GM21723 (cell line): ENCODE measurements at regions not wholly inside any gene's neighbourhood (a gene's known extent, or its start where the extent isn't known, plus 50 kb on each side); places are given as distances from the start of the nearest gene placed in this dataset.
"Not testable (repeated sequence)": the region's sequence is repeated elsewhere in the genome, so short reads cannot be mapped to it uniquely, and the experiment has no call there.

Source experiments
- ATAC-seq: cut with Tn5 transposase; IDR thresholded peaks from one replicate; pipeline ENCODE4 v1.9.1; 2021; ENCODE audit warnings: mild to moderate bottlenecking, moderate library complexity; ENCODE audit not compliant: unreplicated experiment

DNA sequence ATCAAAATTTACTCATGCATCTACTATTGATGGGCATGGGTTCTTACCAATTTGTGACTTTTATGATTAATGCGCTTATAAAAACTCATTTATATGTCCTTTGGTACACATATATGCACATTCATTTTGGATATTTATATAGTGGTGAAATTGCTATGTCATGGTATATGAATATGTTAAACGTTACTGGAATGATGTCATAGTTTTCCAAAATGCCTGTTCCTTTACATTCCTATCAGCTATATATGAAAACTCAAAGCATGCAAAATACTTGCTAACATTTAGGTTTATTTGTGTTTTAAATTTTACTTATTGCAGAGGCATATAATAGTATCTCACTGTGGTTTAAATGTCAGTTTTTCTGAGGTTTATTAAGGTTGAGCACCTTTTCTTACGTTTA, 1403.1 kb downstream of the HACE1 start:
- ATAC-seq: no peak

- no peak for ATAC-seq
Observed at GRCh38 chr6:103455275-103455674, 1404.4 kb downstream of the HACE1 start.

GRCh38 chr6:103409475-103409874, 1450.2 kb downstream of the HACE1 start:
- ATAC-seq: no peak

DNA sequence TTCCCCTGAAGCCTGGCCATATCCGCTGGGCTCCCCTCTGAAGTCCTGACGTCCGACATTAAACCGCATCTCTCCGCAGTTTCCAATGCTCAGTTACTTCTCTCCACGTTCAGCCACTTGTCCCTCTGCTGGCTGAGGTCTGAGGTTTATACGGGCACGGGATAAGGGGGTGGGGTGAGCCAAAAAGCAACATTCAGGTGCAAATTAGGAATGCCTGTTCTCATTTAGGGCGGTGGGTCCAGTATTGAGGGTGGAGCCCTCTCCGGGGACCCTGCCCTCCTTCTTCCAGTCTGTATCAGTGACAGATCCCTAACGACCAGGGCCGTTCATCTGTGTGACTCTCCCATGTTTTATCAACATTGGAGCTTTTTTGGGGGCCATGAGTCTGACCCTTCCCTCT, 1454.4 kb downstream of the HACE1 start:
- ATAC-seq: no peak

- ATAC-seq: no peak
Observed at GRCh38 chr6:103404799-103405198, 1454.9 kb downstream of the HACE1 start.

DNA sequence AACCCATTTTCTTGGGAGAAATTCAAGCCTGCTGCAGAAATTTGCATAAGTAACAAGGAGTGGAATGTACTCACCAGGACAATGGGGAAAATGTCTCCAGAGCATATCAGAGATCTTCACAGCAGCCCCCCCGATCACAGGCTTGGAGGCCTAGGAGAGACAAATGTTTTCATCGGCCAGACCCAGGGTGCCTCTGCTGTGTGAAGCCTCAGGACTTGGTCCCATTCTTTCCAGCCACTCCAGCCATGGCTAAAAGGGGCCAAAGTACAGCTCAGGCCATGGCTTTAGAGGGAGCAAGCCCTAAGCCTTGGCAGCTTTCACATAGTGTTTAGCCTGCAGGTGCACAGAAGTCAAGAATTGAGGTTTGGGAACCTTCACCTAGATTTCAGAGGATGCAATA, 1463.0 kb downstream of the HACE1 start:
- no peak for ATAC-seq

- no peak for ATAC-seq
Observed at GRCh38 chr6:103379272-103379671, 1480.4 kb downstream of the HACE1 start.

DNA sequence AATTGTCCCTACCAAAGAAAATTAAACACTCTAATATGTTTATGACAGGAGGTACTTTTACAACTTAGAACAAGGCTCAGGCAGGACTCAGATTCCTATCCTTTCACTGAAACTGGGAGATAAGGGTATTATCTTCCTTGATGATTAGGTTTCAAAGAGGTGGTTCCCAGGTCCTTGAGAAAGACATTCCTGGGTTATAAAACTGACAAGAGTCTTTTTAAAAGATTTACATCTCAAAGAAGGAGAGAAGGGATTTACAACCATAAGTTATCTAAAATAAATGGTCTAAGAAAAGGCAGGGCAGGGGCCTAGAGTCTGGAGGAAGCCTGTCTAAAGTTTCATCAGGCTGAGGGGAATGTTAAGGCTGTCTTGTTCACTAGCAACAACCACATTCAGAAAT, 1492.5 kb downstream of the HACE1 start:
- no peak for ATAC-seq

DNA sequence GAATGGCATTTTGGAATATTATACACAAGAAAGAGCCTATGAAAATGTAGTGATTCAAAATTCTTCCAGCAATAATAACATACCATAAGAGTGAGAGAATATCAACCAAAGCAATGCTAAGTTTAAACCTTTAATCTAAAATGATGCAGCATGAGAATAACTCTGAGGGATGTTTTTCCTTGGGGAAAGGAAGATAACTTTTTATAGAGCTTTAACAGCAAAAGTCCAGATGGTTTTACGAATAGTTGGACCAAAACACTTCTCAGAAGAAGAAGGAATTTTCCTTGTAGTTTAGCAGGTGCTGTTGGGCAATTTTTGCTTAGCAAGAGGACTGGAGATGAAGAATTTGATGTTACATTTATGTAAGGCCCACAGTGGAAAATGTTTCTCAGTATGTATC, 1503.2 kb downstream of the HACE1 start:
- no peak for ATAC-seq

GRCh38 chr6:103344554-103345163, 1515.1 kb downstream of the HACE1 start:
- no peak for ATAC-seq

GRCh38 chr6:103335412-103335811, 1524.3 kb downstream of the HACE1 start:
- ATAC-seq: no peak

DNA sequence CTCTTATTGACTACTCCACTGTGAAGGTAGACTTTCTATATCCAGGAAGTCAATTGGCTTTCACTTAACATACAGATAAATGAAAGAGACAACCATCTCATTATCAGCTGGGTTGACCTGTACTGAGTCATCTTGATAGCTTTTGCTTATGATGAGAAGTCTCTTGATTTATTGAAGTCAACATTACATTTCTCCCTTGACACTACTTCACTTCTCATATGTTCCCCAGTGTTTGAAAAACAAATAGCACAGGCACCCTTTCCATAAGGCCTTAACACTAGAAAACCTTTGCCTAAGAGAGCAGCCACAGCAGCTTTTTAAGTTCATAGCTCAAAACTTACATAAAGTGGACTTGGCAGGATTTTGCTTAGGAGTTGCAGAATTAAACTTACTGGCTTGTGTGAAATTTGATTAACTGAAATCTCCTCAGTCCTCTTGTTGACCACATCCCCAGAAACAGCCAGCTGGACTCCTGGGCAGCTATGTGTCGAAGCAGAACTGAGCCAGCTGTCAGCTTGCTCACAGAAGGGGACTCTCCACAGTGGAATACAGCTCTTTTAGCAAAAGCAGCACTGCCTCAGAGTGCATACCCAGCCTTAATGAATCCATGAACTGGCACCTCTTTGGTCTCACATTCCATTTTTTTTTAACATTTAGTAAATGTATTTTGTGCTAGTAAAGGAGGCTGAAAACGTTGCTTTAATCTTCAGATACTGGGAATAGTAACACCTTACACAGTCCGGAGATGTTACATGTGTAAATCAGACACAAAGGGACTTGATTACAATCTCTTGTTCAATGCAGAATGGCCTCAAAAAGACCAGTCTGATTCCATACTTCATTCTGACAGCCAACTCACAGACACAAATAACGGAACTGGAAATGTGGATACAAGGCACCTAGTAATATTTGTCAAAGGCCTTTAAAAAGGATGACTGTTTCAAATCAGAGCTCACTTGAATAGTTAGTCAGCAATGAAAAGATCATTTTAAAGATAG, 1532.7 kb downstream of the HACE1 start:
- no peak for ATAC-seq

DNA sequence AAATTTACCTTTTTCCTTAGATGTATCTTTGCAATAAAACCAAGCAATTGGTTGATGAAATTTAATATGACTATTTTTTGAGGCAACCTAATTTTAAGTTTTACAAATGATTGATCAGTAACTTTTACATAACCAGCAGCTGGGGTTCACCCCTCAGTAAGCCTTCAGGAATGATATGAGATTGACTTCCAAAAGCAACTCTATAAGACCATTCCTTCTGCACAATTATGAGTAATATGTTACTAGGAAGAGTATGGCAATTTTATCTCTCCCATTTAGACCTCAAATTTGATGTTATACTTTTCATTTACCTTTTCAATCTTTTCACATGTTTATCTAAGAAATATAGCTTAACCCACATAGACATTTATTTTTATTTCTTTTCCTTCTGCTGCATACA, 1546.3 kb downstream of the HACE1 start:
- no peak for ATAC-seq

- not testable (repeated sequence) for ATAC-seq
Observed at GRCh38 chr6:103294376-103294775, 1565.3 kb downstream of the HACE1 start.

DNA sequence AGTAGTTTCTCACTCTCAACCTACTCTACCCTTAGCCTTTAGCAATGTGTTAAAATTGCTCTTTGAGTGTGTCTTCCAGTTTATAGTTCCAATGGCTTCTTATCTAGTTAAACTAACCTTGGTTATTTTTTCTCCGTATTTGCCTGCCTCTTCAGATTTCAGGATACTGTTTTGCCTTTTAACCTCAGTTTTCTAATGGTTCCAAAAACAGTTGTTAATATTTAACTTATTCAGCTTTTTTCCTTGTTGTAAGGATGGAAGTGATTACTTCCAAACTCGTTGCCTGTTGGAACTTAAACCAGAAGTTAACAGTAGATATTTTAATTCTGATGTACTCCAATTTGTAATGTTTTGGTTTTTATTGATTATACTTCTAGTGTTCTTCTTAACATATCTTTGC, 1574.9 kb downstream of the HACE1 start:
- no peak for ATAC-seq

- no peak for ATAC-seq
Observed at GRCh38 chr6:103280417-103280816, 1579.3 kb downstream of the HACE1 start.

- ATAC-seq: no peak
Observed at GRCh38 chr6:103277936-103278335, 1581.8 kb downstream of the HACE1 start.

DNA sequence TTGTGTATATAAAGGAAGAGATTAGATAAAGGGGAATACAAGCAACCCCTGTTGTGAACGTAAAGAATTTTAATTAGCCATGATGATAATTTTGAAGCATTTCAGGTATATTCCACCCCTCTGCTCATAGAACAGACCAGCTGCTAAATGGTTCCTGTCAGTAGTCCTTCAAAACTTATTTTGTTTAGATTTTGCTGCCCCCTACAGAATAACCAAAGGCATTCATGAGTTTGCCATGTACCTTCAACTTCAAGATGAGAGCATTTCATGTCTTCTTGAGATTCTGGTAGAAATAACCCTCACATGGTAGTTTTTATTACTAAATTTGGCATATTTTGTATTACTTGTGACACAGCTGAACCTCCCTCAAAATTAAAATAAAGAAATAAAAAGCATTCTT, 1586.7 kb downstream of the HACE1 start:
- ATAC-seq: no peak

DNA sequence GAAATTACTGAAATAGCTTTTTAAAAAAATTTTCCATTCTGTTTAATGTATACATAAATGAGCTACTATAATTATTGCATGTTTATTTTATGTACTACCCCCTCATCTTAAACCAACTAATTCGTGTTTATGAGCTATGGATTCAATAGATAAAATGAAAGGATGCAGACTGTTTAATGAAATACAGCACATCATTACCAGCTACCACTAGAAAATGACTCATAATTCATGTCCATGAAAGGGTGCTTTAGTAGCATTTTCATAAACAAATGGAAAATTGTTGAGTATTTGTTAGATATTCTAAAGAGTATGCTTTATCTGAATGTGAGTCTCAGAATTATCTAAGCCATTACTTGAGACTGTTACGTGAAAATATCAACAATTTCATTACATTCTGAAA, 1590.1 kb downstream of the HACE1 start:
- no peak for ATAC-seq

GRCh38 chr6:103268335-103268734, 1591.4 kb downstream of the HACE1 start:
- no peak for ATAC-seq

DNA sequence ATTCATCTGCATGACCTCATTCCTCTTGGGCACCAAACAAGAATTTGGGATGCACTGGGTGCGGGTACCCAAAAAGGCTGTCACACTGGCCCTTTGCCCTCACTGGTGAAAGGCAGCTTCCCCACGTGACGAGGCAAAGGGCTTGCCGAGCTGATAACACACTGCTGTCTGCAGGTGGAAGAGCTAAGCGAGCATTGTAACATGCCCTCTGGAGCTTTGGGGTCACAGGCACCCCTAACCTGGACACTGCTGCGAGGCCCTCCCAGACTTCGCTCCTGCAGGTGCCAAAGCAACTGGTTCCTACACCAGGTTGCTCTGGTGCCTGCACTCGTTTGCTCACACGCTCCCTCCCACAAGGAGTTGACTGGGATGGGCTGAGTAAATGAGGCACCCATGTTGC, 1595.7 kb downstream of the HACE1 start:
- no peak for ATAC-seq

- no peak for ATAC-seq
Observed at GRCh38 chr6:103255132-103255531, 1604.6 kb downstream of the HACE1 start.
